ENCODE measurements at regions not wholly inside any gene's neighbourhood (a gene's known extent, or its start where the extent isn't known, plus 50 kb on each side); places are given as distances from the start of the nearest gene placed in this dataset.

- TF ChIP-seq, protein P1, sequence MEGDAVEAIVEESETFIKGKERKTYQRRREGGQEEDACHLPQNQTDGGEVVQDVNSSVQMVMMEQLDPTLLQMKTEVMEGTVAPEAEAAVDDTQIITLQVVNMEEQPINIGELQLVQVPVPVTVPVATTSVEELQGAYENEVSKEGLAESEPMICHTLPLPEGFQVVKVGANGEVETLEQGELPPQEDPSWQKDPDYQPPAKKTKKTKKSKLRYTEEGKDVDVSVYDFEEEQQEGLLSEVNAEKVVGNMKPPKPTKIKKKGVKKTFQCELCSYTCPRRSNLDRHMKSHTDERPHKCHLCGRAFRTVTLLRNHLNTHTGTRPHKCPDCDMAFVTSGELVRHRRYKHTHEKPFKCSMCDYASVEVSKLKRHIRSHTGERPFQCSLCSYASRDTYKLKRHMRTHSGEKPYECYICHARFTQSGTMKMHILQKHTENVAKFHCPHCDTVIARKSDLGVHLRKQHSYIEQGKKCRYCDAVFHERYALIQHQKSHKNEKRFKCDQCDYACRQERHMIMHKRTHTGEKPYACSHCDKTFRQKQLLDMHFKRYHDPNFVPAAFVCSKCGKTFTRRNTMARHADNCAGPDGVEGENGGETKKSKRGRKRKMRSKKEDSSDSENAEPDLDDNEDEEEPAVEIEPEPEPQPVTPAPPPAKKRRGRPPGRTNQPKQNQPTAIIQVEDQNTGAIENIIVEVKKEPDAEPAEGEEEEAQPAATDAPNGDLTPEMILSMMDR (IDR thresholded peaks at IDR 0.05; ENCODE audit: poor library complexity, severe bottlenecking), result no peak
- TF ChIP-seq TAF1 (IDR thresholded peaks at IDR 0.05; ENCODE audit: low read depth) (no peak), POLR2AphosphoS5 (IDR thresholded peaks at IDR 0.05) (no peak), MXI1 (conservative IDR thresholded peaks at IDR 0.05; ENCODE audit: poor library complexity, severe bottlenecking) (no peak), EZH2 (IDR thresholded peaks at IDR 0.05; ENCODE audit: borderline replicate concordance, insufficient read depth, low read length, poor library complexity, severe bottlenecking) (no peak), EP300 (conservative IDR thresholded peaks at IDR 0.05; ENCODE audit: poor library complexity, severe bottlenecking) (no peak), RAD21 (conservative IDR thresholded peaks at IDR 0.05) (no peak), SMC3 (conservative IDR thresholded peaks at IDR 0.05; ENCODE audit: poor library complexity) (no peak)
- TF ChIP-seq, protein P2, sequence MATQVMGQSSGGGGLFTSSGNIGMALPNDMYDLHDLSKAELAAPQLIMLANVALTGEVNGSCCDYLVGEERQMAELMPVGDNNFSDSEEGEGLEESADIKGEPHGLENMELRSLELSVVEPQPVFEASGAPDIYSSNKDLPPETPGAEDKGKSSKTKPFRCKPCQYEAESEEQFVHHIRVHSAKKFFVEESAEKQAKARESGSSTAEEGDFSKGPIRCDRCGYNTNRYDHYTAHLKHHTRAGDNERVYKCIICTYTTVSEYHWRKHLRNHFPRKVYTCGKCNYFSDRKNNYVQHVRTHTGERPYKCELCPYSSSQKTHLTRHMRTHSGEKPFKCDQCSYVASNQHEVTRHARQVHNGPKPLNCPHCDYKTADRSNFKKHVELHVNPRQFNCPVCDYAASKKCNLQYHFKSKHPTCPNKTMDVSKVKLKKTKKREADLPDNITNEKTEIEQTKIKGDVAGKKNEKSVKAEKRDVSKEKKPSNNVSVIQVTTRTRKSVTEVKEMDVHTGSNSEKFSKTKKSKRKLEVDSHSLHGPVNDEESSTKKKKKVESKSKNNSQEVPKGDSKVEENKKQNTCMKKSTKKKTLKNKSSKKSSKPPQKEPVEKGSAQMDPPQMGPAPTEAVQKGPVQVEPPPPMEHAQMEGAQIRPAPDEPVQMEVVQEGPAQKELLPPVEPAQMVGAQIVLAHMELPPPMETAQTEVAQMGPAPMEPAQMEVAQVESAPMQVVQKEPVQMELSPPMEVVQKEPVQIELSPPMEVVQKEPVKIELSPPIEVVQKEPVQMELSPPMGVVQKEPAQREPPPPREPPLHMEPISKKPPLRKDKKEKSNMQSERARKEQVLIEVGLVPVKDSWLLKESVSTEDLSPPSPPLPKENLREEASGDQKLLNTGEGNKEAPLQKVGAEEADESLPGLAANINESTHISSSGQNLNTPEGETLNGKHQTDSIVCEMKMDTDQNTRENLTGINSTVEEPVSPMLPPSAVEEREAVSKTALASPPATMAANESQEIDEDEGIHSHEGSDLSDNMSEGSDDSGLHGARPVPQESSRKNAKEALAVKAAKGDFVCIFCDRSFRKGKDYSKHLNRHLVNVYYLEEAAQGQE (IDR thresholded peaks at IDR 0.05; ENCODE audit: borderline replicate concordance), result no peak
Observed at GRCh38 chr3:158961471-158961870, 159.6 kb downstream of the MFSD1 start.

Measured in neural cell (in vitro differentiated cells).